Smooth muscle cell (in vitro differentiated cells): ENCODE measurements at regions not wholly inside any gene's neighbourhood (a gene's known extent, or its start where the extent isn't known, plus 50 kb on each side); places are given as distances from the start of the nearest gene placed in this dataset.

Experiments
- DNase-seq: peaks from one replicate; lab custom pipeline; 2025; ENCODE audit not compliant: unreplicated experiment; lab: John Stamatoyannopoulos, UW
- H2AFZ ChIP-seq: fragments of 200-600 bp; sonication (generic); 2 replicates; pipeline ENCODE4 v1.6.0; 2016; ENCODE audit warnings: antibody characterized with exemption, low read depth, mild to moderate bottlenecking
- H3F3A ChIP-seq: fragments of 200-600 bp; sonication (generic); 2 replicates; pipeline ENCODE4 v1.6.0; 2017; ENCODE audit warnings: antibody characterized with exemption, low read depth
- H3K27ac ChIP-seq: fragments of 200-600 bp; sonication (generic); 2 replicates; pipeline ENCODE4 v1.5.1; 2016; ENCODE audit warnings: low read depth, mild to moderate bottlenecking
- H3K27me3 ChIP-seq: fragments of 200-600 bp; sonication (generic); 2 replicates; pipeline ENCODE4 v1.6.1; 2016; ENCODE audit warnings: low read depth, mild to moderate bottlenecking
- H3K36me3 ChIP-seq: fragments of 200-600 bp; sonication (generic); 2 replicates; pipeline ENCODE4 v1.5.1; 2016; ENCODE audit warnings: low read depth
- H3K4me1 ChIP-seq: fragments of 200-600 bp; sonication (generic); 2 replicates; pipeline ENCODE4 v1.5.1; 2016; ENCODE audit warnings: low read depth
- H3K4me2 ChIP-seq: fragments of 200-600 bp; sonication (generic); 2 replicates; pipeline ENCODE4 v1.6.0; 2016; ENCODE audit warnings: mild to moderate bottlenecking
- H3K4me3 ChIP-seq: fragments of 200-600 bp; sonication (generic); 2 replicates; pipeline ENCODE4 v1.5.1; 2016; ENCODE audit warnings: mild to moderate bottlenecking
- H3K79me2 ChIP-seq: fragments of 200-600 bp; sonication (generic); 2 replicates; pipeline ENCODE4 v1.6.0; 2016; ENCODE audit warnings: low read depth, mild to moderate bottlenecking
- H3K9ac ChIP-seq: fragments of 200-600 bp; sonication (generic); 2 replicates; pipeline ENCODE4 v1.6.0; 2016; ENCODE audit warnings: low read depth
- H3K9me3 ChIP-seq: fragments of 200-600 bp; sonication (generic); replicated peaks from 2 replicates; pipeline ENCODE4 v1.5.1; 2016; ENCODE audit warnings: low read depth
- H4K20me1 ChIP-seq: fragments of 200-600 bp; sonication (generic); 2 replicates; pipeline ENCODE4 v1.6.0; 2016; ENCODE audit warnings: low read depth
- CTCF ChIP-seq: fragments of 200-600 bp; sonication (generic); IDR thresholded peaks from 2 replicates; pipeline ENCODE4 v1.5.1; 2017; ENCODE audit warnings: borderline replicate concordance, mild to moderate bottlenecking, antibody characterized with exemption; ENCODE audit not compliant: insufficient read depth, poor library complexity, severe bottlenecking
- WGBS: methylation state at CpG from one replicate; pipeline ENCODE4 v1.1.7; 2016; ENCODE audit warnings: low lambda C conversion rate; 5-methylcytosine and 5-hydroxymethylcytosine counted together

- Histone ChIP-seq H3K9ac (no peak overlapping the region), H3K4me1 (no peaks in the 10 kb centered on the region), H3K9me3 (no peaks in the 10 kb centered on the region), H3F3A (no peaks in the 10 kb centered on the region), H3K36me3 (no peaks in the 10 kb centered on the region), H4K20me1 (no peaks in the 10 kb centered on the region), H3K79me2 (no peaks in the 10 kb centered on the region), H3K4me3 (no peak overlapping the region), H2AFZ (no peak overlapping the region), H3K4me2 (no peak overlapping the region), H3K27me3 (no peaks in the 10 kb centered on the region), H3K27ac (no peak overlapping the region)
- TF ChIP-seq CTCF: no peak
- DNase-seq: no peak
- 88% methylated on average over 3 of the region's 3 CpGs for WGBS
These were observed 204.9 kb upstream of the C14orf180 start for GRCh38 chr14:104374718-104375080.

- no peaks in the 10 kb centered on the region for H4K20me1 ChIP-seq
- DNase-seq: no peak
- 90% methylated on average over 20 of the region's 21 CpGs for WGBS
- no peak overlapping the region for H3K9ac ChIP-seq
- no peak overlapping the region for H3K27ac ChIP-seq
- no peaks in the 10 kb centered on the region for H3K79me2 ChIP-seq
- no peak overlapping the region for H3K4me2 ChIP-seq
- no peak for TF ChIP-seq CTCF
- no peaks in the 10 kb centered on the region for H3K9me3 ChIP-seq
- no peak overlapping the region for H3K4me3 ChIP-seq
- H3F3A ChIP-seq: no peaks in the 10 kb centered on the region
- H3K4me1 ChIP-seq: no peaks in the 10 kb centered on the region
- no peaks in the 10 kb centered on the region for H3K27me3 ChIP-seq
- no peak overlapping the region for H2AFZ ChIP-seq
- H3K36me3 ChIP-seq: no peaks in the 10 kb centered on the region
These were observed 203.9 kb upstream of the C14orf180 start for GRCh38 chr14:104375551-104376201.

GRCh38 chr14:104376202-104377140, 203.1 kb upstream of the C14orf180 start:
- Histone ChIP-seq H3F3A (no peaks in the 10 kb centered on the region), H2AFZ (no peak overlapping the region), H3K27ac (no peak overlapping the region), H3K4me2 (no peak overlapping the region), H3K4me3 (no peak overlapping the region), H3K4me1 (no peaks in the 10 kb centered on the region), H3K79me2 (no peaks in the 10 kb centered on the region), H3K9ac (no peak overlapping the region), H3K36me3 (no peaks in the 10 kb centered on the region), H4K20me1 (no peaks in the 10 kb centered on the region), H3K27me3 (no peaks in the 10 kb centered on the region), H3K9me3 (no peaks in the 10 kb centered on the region)
- 93% methylated on average over 31 of the region's 31 CpGs for WGBS
- no peak for DNase-seq
- TF ChIP-seq CTCF: no peak
